Lower leg skin (tissue), 4 donors: ENCODE measurements at regions not wholly inside any gene's neighbourhood (a gene's known extent, or its start where the extent isn't known, plus 50 kb on each side); places are given as distances from the start of the nearest gene placed in this dataset.

Experiments
- DNase-seq, 2 donors: peaks; one replicate each; pipeline ENCODE4 v3.0.0-alpha.2; 2019; ENCODE audit warnings: low spot score in 2 of 2
- H3K4me3 ChIP-seq: fragments of 200-600 bp; sonication (generic); 2 replicates; pipeline ENCODE4 v1.5.1; 2017; ENCODE audit warnings: mild to moderate bottlenecking, low read depth; ENCODE audit not compliant: poor library complexity, severe bottlenecking
- CTCF ChIP-seq, 3 donors: fragments of 450-650 bp; IDR thresholded peaks; one replicate each; pipeline ENCODE4 v1.5.1; 2016; ENCODE audit warnings: antibody characterized with exemption in 3 of 3, mild to moderate bottlenecking in 3 of 3, moderate library complexity in 2 of 3
- POLR2A ChIP-seq, 2 donors: fragments of 450-650 bp; IDR thresholded peaks; one replicate each; pipeline ENCODE4 v1.6.1; 2016 to 2017; ENCODE audit warnings: antibody characterized with exemption in 2 of 2, mild to moderate bottlenecking in 1 of 2, moderate library complexity in 1 of 2
- WGBS, 2 donors: methylation state at CpG; one replicate each; pipeline ENCODE4 v1.1.5; 2018; 5-methylcytosine and 5-hydroxymethylcytosine counted together
- intact Hi-C: fragments of 100-400 bp; cut with DNase I; formaldehyde crosslinking; loops from one replicate; pipeline ENCODE4 v1.15.0; 2023; ENCODE audit warnings: low total_unique reads

- intact Hi-C loops, result no loop called here
- 32 to 42% methylated on average over 5 of the region's 5 CpGs for WGBS, 2 donors
These were observed 126.4 kb upstream of the SYT13 start for GRCh38 chr11:45412521-45412920.

GRCh38 chr11:45412051-45412471 is 125.9 kb upstream of the SYT13 start:
- no peak for DNase-seq
- 20 to 34% methylated on average over 12 of the region's 12 CpGs for WGBS, 2 donors
- H3K4me3 ChIP-seq, result no peak overlapping the region
- intact Hi-C loops, result no loop called here
- no peak for TF ChIP-seq CTCF (IDR thresholded peaks at IDR 0.05)
- no peak for TF ChIP-seq POLR2A (IDR thresholded peaks at IDR 0.05)

More at GRCh38 chr11:45412521-45412920, 126.4 kb upstream of the SYT13 start:
- TF ChIP-seq POLR2A (IDR thresholded peaks at IDR 0.05) (no peak), CTCF (IDR thresholded peaks at IDR 0.05) (no peak)
- no peak overlapping the region for H3K4me3 ChIP-seq
- no peak for DNase-seq

GRCh38 chr11:45411228-45411946 is 125.2 kb upstream of the SYT13 start:
- TF ChIP-seq CTCF (IDR thresholded peaks at IDR 0.05), result no peak
- no peak for TF ChIP-seq POLR2A (IDR thresholded peaks at IDR 0.05)
- intact Hi-C loops, result no loop called here
- peak in 1 of 2 donors; percentile 79 for DNase-seq
- 19 to 27% methylated on average over 6 to 7 of the region's 7 CpGs for WGBS, 2 donors
- no peak overlapping the region for H3K4me3 ChIP-seq

- peak in 1 of 2 donors; percentile 81 for DNase-seq
- TF ChIP-seq CTCF (IDR thresholded peaks at IDR 0.05) (no peak), POLR2A (IDR thresholded peaks at IDR 0.05) (no peak)
- WGBS, 2 donors, result 50 to 54% methylated on average over 11 to 12 of the region's 12 CpGs
- no peak overlapping the region for H3K4me3 ChIP-seq
- intact Hi-C loops, result no loop called here
These were observed 124.5 kb upstream of the SYT13 start for GRCh38 chr11:45410391-45411227.

- H3K4me3 ChIP-seq, result no peak overlapping the region
- TF ChIP-seq CTCF (IDR thresholded peaks at IDR 0.05) (no peak), POLR2A (IDR thresholded peaks at IDR 0.05) (no peak)
- intact Hi-C loops, result no loop called here
- 79% methylated on average over 6 of the region's 6 CpGs; no CpG with 5 or more reads in 1 of the 2 donors for WGBS, 2 donors
- DNase-seq, result no peak
These were observed 123.4 kb upstream of the SYT13 start for GRCh38 chr11:45409587-45409986.
